Karpas-422 (cell line): ENCODE measurements at regions not wholly inside any gene's neighbourhood (a gene's known extent, or its start where the extent isn't known, plus 50 kb on each side); places are given as distances from the start of the nearest gene placed in this dataset.

Source experiments
- DNase-seq: peaks from one replicate; pipeline ENCODE4 v3.0.0-alpha.2; 2015
- H2AFZ ChIP-seq: fragments of 200-600 bp; sonication (generic); 2 replicates; pipeline ENCODE4 v1.6.1; 2014; ENCODE audit warnings: antibody characterized with exemption, low read length, mixed read lengths
- H3K27ac ChIP-seq: fragments of 200-600 bp; sonication (generic); 2 replicates; pipeline ENCODE4 v1.5.1; 2014; ENCODE audit warnings: mild to moderate bottlenecking, low read length, moderate library complexity
- H3K27me3 ChIP-seq: fragments of 200-600 bp; sonication (generic); 2 replicates; pipeline ENCODE4 v1.6.1; 2014; ENCODE audit warnings: low read length, mixed read lengths
- H3K36me3 ChIP-seq: fragments of 200-600 bp; sonication (generic); 2 replicates; pipeline ENCODE4 v1.6.1; 2014; ENCODE audit warnings: low read length, mixed read lengths; ENCODE audit not compliant: insufficient read depth
- H3K4me1 ChIP-seq: fragments of 200-600 bp; sonication (generic); 2 replicates; pipeline ENCODE4 v1.6.1; 2014; ENCODE audit warnings: mild to moderate bottlenecking, low read length, mixed read lengths
- H3K4me2 ChIP-seq: fragments of 200-600 bp; sonication (generic); 2 replicates; pipeline ENCODE4 v1.6.1; 2014; ENCODE audit warnings: low read length, low read depth, mild to moderate bottlenecking; ENCODE audit not compliant: poor library complexity, severe bottlenecking
- H3K4me3 ChIP-seq: fragments of 200-600 bp; sonication (generic); 2 replicates; pipeline ENCODE4 v1.5.1; 2014; ENCODE audit warnings: mild to moderate bottlenecking, antibody characterized with exemption, low read length, mixed read lengths
- H3K79me2 ChIP-seq: fragments of 200-600 bp; sonication (generic); 2 replicates; pipeline ENCODE4 v1.6.1; 2014; ENCODE audit warnings: mild to moderate bottlenecking, low read length, mixed read lengths
- H3K9ac ChIP-seq: fragments of 200-600 bp; sonication (generic); 2 replicates; pipeline ENCODE4 v1.6.0; 2014; ENCODE audit warnings: low read length
- H3K9me2 ChIP-seq: fragments of 200-600 bp; sonication (generic), shearing (Covaris generic); replicated peaks from 2 replicates; pipeline ENCODE4 v1.6.0; 2014; ENCODE audit warnings: mild to moderate bottlenecking, low read length, moderate library complexity; ENCODE audit not compliant: insufficient read depth
- H3K9me3 ChIP-seq: fragments of 300-700, 200-600 bp; sonication (generic); 2 replicates; pipeline ENCODE4 v1.6.1; 2014; ENCODE audit warnings: low read length, mixed read lengths
- H4K20me1 ChIP-seq: fragments of 200-600 bp; sonication (generic); 2 replicates; pipeline ENCODE4 v1.6.1; 2014; ENCODE audit warnings: mild to moderate bottlenecking, antibody characterized with exemption, low read length, low read depth; ENCODE audit not compliant: insufficient read depth

- Histone ChIP-seq H3K9me2 (no peaks in the 10 kb centered on the region), H3K79me2 (no peaks in the 10 kb centered on the region), H4K20me1 (no peaks in the 10 kb centered on the region), H2AFZ (no peak overlapping the region), H3K27ac (no peak overlapping the region), H3K27me3 (no peaks in the 10 kb centered on the region; the same call in 1 of the 2 replicates), H3K4me1 (peaks cover 33% of the 10 kb centered on the region), H3K9ac (no peak overlapping the region), H3K4me3 (no peak overlapping the region), H3K9me3 (no peaks in the 10 kb centered on the region), H3K4me2 (no peak overlapping the region), H3K36me3 (no peaks in the 10 kb centered on the region)
- DNase-seq, result no peak
Measured at GRCh38 chr17:72267601-72268000, 146.8 kb downstream of the SOX9 start.

GRCh38 chr17:72268431-72268830 lies 147.6 kb downstream of the SOX9 start:
- Histone ChIP-seq H3K27ac (no peak overlapping the region), H3K9ac (no peak overlapping the region), H3K4me2 (no peak overlapping the region), H3K27me3 (no peaks in the 10 kb centered on the region), H2AFZ (no peak overlapping the region), H3K4me3 (no peak overlapping the region), H3K36me3 (no peaks in the 10 kb centered on the region), H3K9me2 (no peaks in the 10 kb centered on the region), H4K20me1 (no peaks in the 10 kb centered on the region), H3K79me2 (no peaks in the 10 kb centered on the region), H3K4me1 (peaks cover 33% of the 10 kb centered on the region), H3K9me3 (no peaks in the 10 kb centered on the region)
- no peak for DNase-seq

- Histone ChIP-seq H3K4me2 (no peak overlapping the region), H3K36me3 (no peaks in the 10 kb centered on the region), H3K79me2 (no peaks in the 10 kb centered on the region), H3K4me3 (no peak overlapping the region), H2AFZ (no peak overlapping the region), H4K20me1 (no peaks in the 10 kb centered on the region), H3K4me1 (peaks cover 23% of the 10 kb centered on the region), H3K27me3 (no peaks in the 10 kb centered on the region), H3K9me2 (no peaks in the 10 kb centered on the region), H3K9ac (no peak overlapping the region), H3K27ac (no peak overlapping the region), H3K9me3 (no peaks in the 10 kb centered on the region)
- DNase-seq, result no peak
Measured at GRCh38 chr17:72270273-72270924, 149.6 kb downstream of the SOX9 start.

GRCh38 chr17:72271603-72272002 lies 150.8 kb downstream of the SOX9 start:
- Histone ChIP-seq H3K9ac (no peak overlapping the region), H3K9me2 (no peaks in the 10 kb centered on the region), H3K27ac (no peak overlapping the region), H3K4me2 (no peak overlapping the region), H4K20me1 (no peaks in the 10 kb centered on the region), H3K36me3 (no peaks in the 10 kb centered on the region), H3K79me2 (no peaks in the 10 kb centered on the region), H3K4me3 (no peak overlapping the region), H3K9me3 (no peaks in the 10 kb centered on the region), H2AFZ (no peak overlapping the region), H3K4me1 (peaks cover 11% of the 10 kb centered on the region), H3K27me3 (no peaks in the 10 kb centered on the region)
- no peak for DNase-seq

- H3K4me2 ChIP-seq, result no peak overlapping the region
- no peaks in the 10 kb centered on the region for H3K9me3 ChIP-seq
- H3K27ac ChIP-seq, result no peak overlapping the region
- H3K9ac ChIP-seq, result no peak overlapping the region
- H3K36me3 ChIP-seq, result no peaks in the 10 kb centered on the region
- H2AFZ ChIP-seq, result no peak overlapping the region
- no peak overlapping the region for H3K4me3 ChIP-seq
- peaks cover 6% of the 10 kb centered on the region for H3K4me1 ChIP-seq
- H3K9me2 ChIP-seq, result no peaks in the 10 kb centered on the region
- H3K27me3 ChIP-seq, result no peaks in the 10 kb centered on the region
- no peaks in the 10 kb centered on the region for H4K20me1 ChIP-seq
- no peak for DNase-seq
- H3K79me2 ChIP-seq, result no peaks in the 10 kb centered on the region
Measured at GRCh38 chr17:72273289-72274056, 152.7 kb downstream of the SOX9 start.

GRCh38 chr17:72274614-72275013 lies 153.8 kb downstream of the SOX9 start:
- no peak for DNase-seq
- Histone ChIP-seq H3K79me2 (no peaks in the 10 kb centered on the region), H3K36me3 (no peaks in the 10 kb centered on the region)

GRCh38 chr17:72280881-72281280 lies 160.1 kb downstream of the SOX9 start:
- no peak overlapping the region for H3K4me3 ChIP-seq
- H3K4me1 ChIP-seq, result peaks cover 9% of the 10 kb centered on the region
- H3K9ac ChIP-seq, result no peak overlapping the region
- H3K9me2 ChIP-seq, result no peaks in the 10 kb centered on the region
- H3K36me3 ChIP-seq, result no peaks in the 10 kb centered on the region
- no peaks in the 10 kb centered on the region; the same call in 1 of the 2 replicates for H3K27me3 ChIP-seq
- no peak for DNase-seq
- H3K9me3 ChIP-seq, result no peaks in the 10 kb centered on the region
- no peak overlapping the region for H3K27ac ChIP-seq
- no peak overlapping the region for H3K4me2 ChIP-seq
- no peaks in the 10 kb centered on the region for H3K79me2 ChIP-seq
- no peaks in the 10 kb centered on the region for H4K20me1 ChIP-seq
- no peak overlapping the region for H2AFZ ChIP-seq

More at GRCh38 chr17:72274614-72275013, 153.8 kb downstream of the SOX9 start:
- Histone ChIP-seq H3K4me2 (no peak overlapping the region), H4K20me1 (no peaks in the 10 kb centered on the region), H3K9me2 (no peaks in the 10 kb centered on the region), H3K4me1 (peaks cover 9% of the 10 kb centered on the region), H3K4me3 (no peak overlapping the region), H3K9me3 (no peaks in the 10 kb centered on the region), H3K9ac (no peak overlapping the region), H2AFZ (no peak overlapping the region), H3K27me3 (no peaks in the 10 kb centered on the region), H3K27ac (no peak overlapping the region)

- no peak overlapping the region for H3K4me2 ChIP-seq
- H3K9me3 ChIP-seq, result no peaks in the 10 kb centered on the region
- no peak overlapping the region for H3K27ac ChIP-seq
- H3K9ac ChIP-seq, result no peak overlapping the region
- no peak for DNase-seq
- no peak overlapping the region for H2AFZ ChIP-seq
- H4K20me1 ChIP-seq, result no peaks in the 10 kb centered on the region
- no peaks in the 10 kb centered on the region for H3K79me2 ChIP-seq
- H3K36me3 ChIP-seq, result no peaks in the 10 kb centered on the region
- peaks cover 20% of the 10 kb centered on the region for H3K4me1 ChIP-seq
- no peak overlapping the region for H3K4me3 ChIP-seq
- H3K27me3 ChIP-seq, result no peaks in the 10 kb centered on the region; the same call in 1 of the 2 replicates
- no peaks in the 10 kb centered on the region for H3K9me2 ChIP-seq
Measured at GRCh38 chr17:72282439-72283029, 161.7 kb downstream of the SOX9 start.
